Keratinocyte (primary cell): ENCODE measurements at regions not wholly inside any gene's neighbourhood (a gene's known extent, or its start where the extent isn't known, plus 50 kb on each side); places are given as distances from the start of the nearest gene placed in this dataset.

ENCODE experiments used
- CTCF ChIP-seq, 3 experiments: IDR thresholded peaks in 1 of 3; conservative IDR thresholded peaks in 1 of 3; optimal IDR thresholded peaks in 1 of 3; 2 replicates in 2 of 3; 3 replicates in 1 of 3; pipeline versions ENCODE3 to v1.5.1; 2011; ENCODE audit warnings: low read length in 3 of 3, mild to moderate bottlenecking in 3 of 3, moderate library complexity in 2 of 3, control low read depth in 1 of 3, inconsistent platforms in 1 of 3; ENCODE audit not compliant: insufficient read depth in 2 of 3; ENCODE audit errors: extremely low read depth in 1 of 3
- EZH2 ChIP-seq: IDR thresholded peaks from one replicate; pipeline ENCODE4 v1.6.1; 2012; ENCODE audit warnings: inconsistent platforms, mild to moderate bottlenecking, low read length, moderate library complexity

GRCh38 chr7:123341102-123341501, 141.3 kb upstream of the SLC13A1 start:
- no peak for TF ChIP-seq CTCF (optimal IDR thresholded peaks at IDR 0.05 in 1 of 3, IDR thresholded peaks at IDR 0.05 in 1 of 3, conservative IDR thresholded peaks at IDR 0.05 in 1 of 3; ENCODE audit: extremely low read depth in 1 of 3, insufficient read depth in 2 of 3, low read length in 3 of 3)
- no peak for TF ChIP-seq EZH2
